ENCODE measurements at regions not wholly inside any gene's neighbourhood (a gene's known extent, or its start where the extent isn't known, plus 50 kb on each side); places are given as distances from the start of the nearest gene placed in this dataset.

DNA sequence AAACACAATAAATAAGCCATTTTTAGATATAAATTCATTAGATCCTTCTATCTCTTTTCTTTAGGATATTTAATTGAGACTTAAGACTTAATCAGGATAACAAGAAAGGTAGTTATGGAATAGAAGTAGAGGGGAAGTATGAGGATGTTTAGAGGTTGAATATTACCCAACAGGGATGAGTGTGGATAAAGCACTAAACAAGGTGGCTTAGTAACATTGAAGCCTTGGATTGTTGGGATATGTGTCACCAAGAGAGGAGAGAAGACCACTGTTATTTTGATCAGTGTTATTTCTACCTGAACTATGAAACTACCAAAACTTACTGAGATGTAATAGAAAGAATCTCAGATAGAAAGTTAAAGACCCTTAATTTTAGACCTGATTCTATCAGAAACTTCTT, 405.7 kb downstream of the PIK3C3 start:
- TF ChIP-seq, protein P1, sequence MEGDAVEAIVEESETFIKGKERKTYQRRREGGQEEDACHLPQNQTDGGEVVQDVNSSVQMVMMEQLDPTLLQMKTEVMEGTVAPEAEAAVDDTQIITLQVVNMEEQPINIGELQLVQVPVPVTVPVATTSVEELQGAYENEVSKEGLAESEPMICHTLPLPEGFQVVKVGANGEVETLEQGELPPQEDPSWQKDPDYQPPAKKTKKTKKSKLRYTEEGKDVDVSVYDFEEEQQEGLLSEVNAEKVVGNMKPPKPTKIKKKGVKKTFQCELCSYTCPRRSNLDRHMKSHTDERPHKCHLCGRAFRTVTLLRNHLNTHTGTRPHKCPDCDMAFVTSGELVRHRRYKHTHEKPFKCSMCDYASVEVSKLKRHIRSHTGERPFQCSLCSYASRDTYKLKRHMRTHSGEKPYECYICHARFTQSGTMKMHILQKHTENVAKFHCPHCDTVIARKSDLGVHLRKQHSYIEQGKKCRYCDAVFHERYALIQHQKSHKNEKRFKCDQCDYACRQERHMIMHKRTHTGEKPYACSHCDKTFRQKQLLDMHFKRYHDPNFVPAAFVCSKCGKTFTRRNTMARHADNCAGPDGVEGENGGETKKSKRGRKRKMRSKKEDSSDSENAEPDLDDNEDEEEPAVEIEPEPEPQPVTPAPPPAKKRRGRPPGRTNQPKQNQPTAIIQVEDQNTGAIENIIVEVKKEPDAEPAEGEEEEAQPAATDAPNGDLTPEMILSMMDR (IDR thresholded peaks at IDR 0.05) = no peak
- Mint-ChIP-seq H3K4me1 (peaks cover 6% of the 10 kb centered on the region), H3K4me3 (no peak overlapping the region), H3K36me3 (ENCODE audit: low read depth) (no peaks in the 10 kb centered on the region), H3K9me3 (no peaks in the 10 kb centered on the region), H3K27me3 (ENCODE audit: low read depth, poor library complexity) (no peaks in the 10 kb centered on the region), H3K27ac (no peak overlapping the region)
- DNase-seq = no peak

GRCh38 chr18:42363446-42364441, 408.7 kb downstream of the PIK3C3 start:
- no peaks in the 10 kb centered on the region for H3K36me3 Mint-ChIP-seq (ENCODE audit: low read depth)
- DNase-seq = no peak

GRCh38 chr18:42364766-42365165, 409.7 kb downstream of the PIK3C3 start:
- peaks cover 4% of the 10 kb centered on the region for H3K9me3 Mint-ChIP-seq
- H3K36me3 Mint-ChIP-seq (ENCODE audit: low read depth) = no peaks in the 10 kb centered on the region
- peaks cover 6% of the 10 kb centered on the region for H3K4me1 Mint-ChIP-seq
- H3K27ac Mint-ChIP-seq = no peak overlapping the region
- no peak for DNase-seq
- no peaks in the 10 kb centered on the region for H3K27me3 Mint-ChIP-seq (ENCODE audit: low read depth, poor library complexity)
- H3K4me3 Mint-ChIP-seq = no peak overlapping the region
- TF ChIP-seq, protein P1 (IDR thresholded peaks at IDR 0.05) = no peak

More at GRCh38 chr18:42363446-42364441, 408.7 kb downstream of the PIK3C3 start:
- no peak overlapping the region for H3K4me3 Mint-ChIP-seq
- peaks cover 4% of the 10 kb centered on the region for H3K9me3 Mint-ChIP-seq
- no peak overlapping the region for H3K27ac Mint-ChIP-seq
- H3K4me1 Mint-ChIP-seq = peaks cover 6% of the 10 kb centered on the region
- TF ChIP-seq, protein P1 (IDR thresholded peaks at IDR 0.05) = no peak
- no peaks in the 10 kb centered on the region for H3K27me3 Mint-ChIP-seq (ENCODE audit: low read depth, poor library complexity)

DNA sequence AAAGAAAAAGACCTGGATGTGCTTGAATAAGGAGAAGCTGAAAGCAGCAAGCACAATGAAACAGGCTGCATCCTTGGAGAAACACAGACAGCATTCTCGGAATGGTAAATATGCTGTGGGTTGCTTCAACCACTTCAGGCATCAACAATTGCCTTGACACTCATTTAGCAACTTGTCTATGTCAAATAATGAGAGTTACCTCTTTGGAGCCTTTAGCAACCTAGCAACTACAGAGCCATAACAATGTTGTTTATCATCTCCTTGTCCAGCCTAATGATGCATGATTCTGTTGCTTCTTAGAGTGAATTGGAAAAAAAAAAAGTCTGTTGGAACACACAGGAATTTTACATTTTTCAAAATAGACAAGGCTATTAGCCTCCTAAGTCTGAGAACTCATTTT, 410.6 kb downstream of the PIK3C3 start:
- Mint-ChIP-seq H3K9me3 (peaks cover 4% of the 10 kb centered on the region), H3K27ac (no peak overlapping the region)

DNA sequence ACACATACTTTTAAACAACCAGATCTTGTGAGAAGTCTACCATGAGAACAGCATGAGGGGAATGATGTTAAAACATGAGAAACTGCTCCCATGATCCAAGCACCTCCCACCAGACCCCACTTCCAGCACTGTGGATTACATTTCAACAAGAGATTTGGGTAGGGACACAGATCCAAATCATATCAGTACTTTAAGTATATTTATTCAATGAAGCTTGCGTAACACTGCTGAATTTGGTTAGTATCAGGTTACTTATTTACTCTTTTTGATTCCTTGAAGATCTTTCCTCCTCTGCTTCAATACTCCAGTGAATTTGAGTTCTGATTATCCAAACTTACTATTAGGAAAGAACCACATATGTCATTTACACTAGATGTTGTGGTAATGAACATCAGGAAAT, 418.6 kb downstream of the PIK3C3 start:
- Mint-ChIP-seq H3K4me3 (no peak overlapping the region), H3K9me3 (peaks cover 23% of the 10 kb centered on the region), H3K27me3 (ENCODE audit: low read depth, poor library complexity) (peaks cover 1% of the 10 kb centered on the region), H3K4me1 (peaks cover 1% of the 10 kb centered on the region), H3K27ac (no peak overlapping the region), H3K36me3 (ENCODE audit: low read depth) (peaks cover 22% of the 10 kb centered on the region)
- TF ChIP-seq, protein P1 (IDR thresholded peaks at IDR 0.05) = no peak
- DNase-seq = no peak

More for the DNA sequence above, 410.6 kb downstream of the PIK3C3 start:
- DNase-seq = no peak
- TF ChIP-seq, protein P1 (IDR thresholded peaks at IDR 0.05) = no peak
- no peak overlapping the region for H3K4me3 Mint-ChIP-seq
- H3K27me3 Mint-ChIP-seq (ENCODE audit: low read depth, poor library complexity) = no peaks in the 10 kb centered on the region
- H3K4me1 Mint-ChIP-seq = peaks cover 6% of the 10 kb centered on the region
- no peaks in the 10 kb centered on the region for H3K36me3 Mint-ChIP-seq (ENCODE audit: low read depth)
